Left cardiac atrium (tissue), 4 donors: ENCODE measurements at regions not wholly inside any gene's neighbourhood (a gene's known extent, or its start where the extent isn't known, plus 50 kb on each side); places are given as distances from the start of the nearest gene placed in this dataset.
"Not testable (repeated sequence)": the region's sequence is repeated elsewhere in the genome, so short reads cannot be mapped to it uniquely, and the experiment has no call there.

Experiments
- ATAC-seq, 2 donors: fragments of 200-7000 bp; cut with Tn5 transposase; one replicate each; pipeline ENCODE4 v1.9.1; 2020; ENCODE audit warnings: mild to moderate bottlenecking in 2 of 2, moderate library complexity in 2 of 2
- DNase-seq: peaks from one replicate; pipeline ENCODE4 v3.0.0-alpha.2; 2020
- intact Hi-C, 2 donors: fragments of 100-400 bp; cut with DNase I; formaldehyde crosslinking; loops; one replicate each; pipeline versions ENCODE4 v1.14.1 to v1.15.1; 2022 to 2023
- donor health status: DM: no; HTN: yes; CAD: no.
- donor health status: DM: no; HTN: yes; CAD: no; lungs with severe emphysema.
- donor health status: DM: yes; HTN: yes; CAD: no.
- donor health status: Dilated cardiomyopathy.

DNA sequence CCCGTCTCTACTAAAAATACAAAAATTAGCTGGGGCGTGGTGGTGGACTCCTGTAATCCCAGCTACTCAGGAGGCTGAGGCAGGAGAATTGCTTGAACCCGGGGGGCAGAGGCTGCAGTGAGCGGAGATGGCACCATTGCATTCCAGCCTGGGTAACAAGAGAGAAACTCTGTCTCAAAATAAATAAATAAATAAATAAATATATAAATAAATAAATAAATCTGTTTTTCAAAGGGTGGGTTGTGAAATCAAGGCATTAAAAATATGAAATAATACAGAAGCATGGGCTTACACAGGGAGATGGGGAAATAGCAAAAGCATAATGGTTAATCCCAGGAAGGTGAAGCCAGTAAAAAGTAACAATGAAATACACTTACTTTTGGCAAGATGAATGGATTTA, 93.9 kb downstream of the LYZL2 start:
- ATAC-seq: no peak
- no peak for DNase-seq
- intact Hi-C loops: loop anchor here in 1 of 2 donors (2.0 kb wide), 2 partner anchors 121 to 143 kb away; no protein-coding TSS in a partner anchor

DNA sequence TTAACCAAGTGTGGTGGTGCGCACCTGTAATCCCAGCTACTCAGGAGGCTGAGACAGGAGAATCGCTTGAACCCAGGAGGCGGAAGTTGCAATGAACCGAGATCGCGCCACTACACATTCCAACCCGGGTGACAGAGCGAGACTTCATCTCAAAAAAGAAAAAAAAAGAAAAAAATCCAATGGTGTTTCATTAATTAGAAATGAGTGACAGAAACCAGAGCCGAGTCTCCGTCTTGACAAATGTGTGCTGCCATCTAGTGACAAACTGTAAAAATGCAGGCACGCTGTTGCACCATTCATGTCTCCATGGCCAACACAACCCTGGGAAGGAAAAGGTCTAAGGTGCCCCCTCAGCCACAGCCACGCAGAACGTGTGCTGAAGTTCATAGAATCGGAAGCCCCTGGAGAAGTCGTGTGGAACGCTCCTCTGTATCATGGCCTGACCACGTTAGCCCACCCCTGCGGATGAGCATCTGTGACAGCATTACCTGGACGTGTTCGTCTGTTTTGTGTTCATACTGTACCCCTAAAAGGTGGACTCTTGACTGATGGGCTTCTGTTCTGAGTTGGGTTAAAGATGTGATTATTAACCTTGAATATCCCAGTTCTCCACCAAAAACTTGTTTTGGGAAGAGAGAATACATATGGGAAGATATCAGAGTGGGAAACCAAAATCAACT, 94.9 kb downstream of the LYZL2 start:
- peak; percentile 65 to 68 for ATAC-seq

DNA sequence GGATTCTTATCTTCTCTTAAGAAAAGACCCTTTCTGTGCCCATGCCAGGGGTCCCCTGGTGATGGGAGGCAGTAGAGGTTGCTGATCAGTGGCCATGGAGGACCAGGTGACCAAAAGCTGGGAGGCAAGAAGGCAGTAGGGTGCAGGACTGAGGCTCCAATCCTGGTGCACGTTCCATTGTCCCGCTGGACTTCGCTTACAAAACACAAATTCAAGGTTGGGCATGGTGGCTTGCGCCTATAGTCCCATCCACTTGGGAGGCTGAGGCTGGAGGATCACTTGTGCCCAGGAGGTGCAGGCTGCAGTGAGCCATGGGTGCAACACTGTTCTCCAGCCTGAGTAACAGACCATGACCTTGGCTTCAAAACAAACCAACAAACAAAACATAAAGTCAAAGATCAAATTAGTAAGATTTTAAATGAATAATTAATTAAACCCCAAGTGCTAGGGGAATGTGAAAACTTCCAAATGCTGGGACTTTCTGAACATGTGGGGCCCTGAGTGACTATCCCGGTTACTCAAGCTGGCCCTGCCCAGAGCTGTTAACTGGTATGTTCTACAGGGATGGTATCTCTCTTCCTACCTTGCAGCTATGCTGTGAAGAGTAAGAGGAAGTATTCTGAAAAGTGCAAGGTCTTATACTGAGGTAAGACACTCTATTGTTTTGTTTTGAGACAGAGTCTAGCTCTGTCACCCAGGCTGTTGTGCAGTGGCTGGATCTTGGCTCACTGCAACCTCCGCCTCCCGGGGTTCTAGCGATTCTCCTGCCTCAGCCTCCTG, 97.6 kb downstream of the LYZL2 start:
- intact Hi-C loops: loop anchor here in 1 of 2 donors (5.0 kb wide), 1 partner anchor 120 kb away; no protein-coding TSS in a partner anchor
- DNase-seq (no peak), ATAC-seq (no peak)

More for the DNA sequence above, 94.9 kb downstream of the LYZL2 start:
- DNase-seq: peak; percentile 67
- intact Hi-C loops: loop anchor here (2.0 to 5.0 kb wide), 3 partner anchors 120 to 142 kb away; no protein-coding TSS in a partner anchor

DNA sequence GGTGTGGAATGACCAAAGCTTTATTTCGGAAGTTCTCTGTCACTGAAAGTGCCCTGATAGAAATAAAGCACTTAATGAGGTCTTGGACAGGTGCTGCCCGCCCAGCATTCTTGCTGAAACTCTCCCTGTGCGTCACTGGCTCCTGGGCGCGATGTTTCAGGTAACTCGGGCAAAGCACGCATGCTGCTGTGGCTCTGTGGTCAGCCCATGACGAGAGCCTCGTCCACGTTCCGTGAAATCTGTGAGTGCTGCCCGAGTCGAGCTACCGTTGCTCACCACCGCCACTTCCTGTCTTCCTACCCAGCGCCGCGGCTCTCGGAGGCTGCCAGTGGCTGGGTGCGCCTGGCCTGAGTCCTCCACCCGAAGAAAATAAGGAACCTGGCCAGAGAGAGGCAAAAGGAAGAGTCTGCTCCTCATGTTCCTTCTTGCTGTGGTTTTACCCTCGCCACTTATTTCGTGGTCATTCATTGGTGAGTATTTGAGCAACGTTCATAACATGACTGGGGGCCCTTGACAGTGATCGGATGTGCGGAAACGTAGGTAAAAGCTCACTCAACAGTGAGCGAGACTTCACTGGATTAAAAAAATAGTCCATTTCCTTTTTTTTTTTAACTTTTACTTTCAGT, 95.5 kb downstream of the MAP3K8 start:
- peak; percentile 63 for DNase-seq
- ATAC-seq: peak; percentile 74 to 86
- intact Hi-C loops: no loop called here

DNA sequence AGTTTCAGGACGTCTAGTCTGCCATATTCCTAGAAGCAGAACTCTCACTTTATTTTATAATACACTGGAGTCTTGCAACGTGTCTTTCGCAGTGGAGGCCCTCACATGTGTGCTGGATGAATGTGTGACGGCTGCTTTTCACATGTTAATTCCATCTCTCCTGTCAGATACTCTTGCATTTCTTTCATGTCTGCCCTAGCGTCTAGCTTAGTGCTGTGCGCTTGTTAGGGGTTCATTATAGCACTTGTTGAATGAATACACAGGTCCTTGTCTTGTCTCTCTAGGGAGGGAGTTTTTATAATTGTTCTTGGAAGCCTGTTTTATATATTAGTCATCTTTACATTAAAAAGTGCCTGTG, 94.4 kb downstream of the MAP3K8 start:
- intact Hi-C loops: no loop called here
- ATAC-seq (no peak), DNase-seq (no peak)

DNA sequence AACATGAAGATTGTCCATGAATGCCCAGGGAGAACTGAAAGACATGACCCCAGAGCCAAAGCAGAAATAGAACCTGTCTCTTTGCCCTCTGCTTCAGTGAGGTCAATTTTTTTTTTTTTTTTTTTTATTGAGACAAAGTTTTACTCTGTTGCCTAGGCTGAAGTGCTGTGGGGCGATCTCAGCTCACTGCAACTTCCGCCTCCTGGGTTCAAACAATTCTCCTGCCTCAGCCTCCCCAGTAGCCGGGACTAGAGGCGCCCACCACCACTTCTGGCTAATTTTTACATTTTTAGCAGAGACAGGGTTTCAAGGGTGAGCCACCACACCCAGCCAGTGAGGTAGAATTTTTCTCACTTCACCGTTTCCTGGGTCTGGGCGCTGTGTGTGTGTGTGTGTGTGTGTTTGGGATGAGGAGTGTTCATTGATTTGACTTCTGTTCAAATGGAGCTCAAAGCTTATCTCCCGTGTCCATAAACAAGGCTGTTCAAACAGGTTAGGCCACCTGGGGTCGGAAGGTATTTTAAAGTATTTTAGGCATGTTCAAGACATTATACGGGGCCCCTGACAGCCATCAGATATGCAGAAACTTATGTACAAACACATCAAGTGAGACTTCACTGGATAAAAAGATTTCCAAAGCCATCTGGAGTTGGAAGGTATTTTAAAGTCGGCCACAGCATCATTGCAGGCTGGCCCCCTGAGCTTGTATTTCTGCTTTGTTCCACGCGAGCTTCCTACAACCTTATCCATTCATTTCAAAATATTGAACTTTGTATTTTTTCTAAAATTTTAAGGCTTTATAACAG, 93.8 kb downstream of the MAP3K8 start:
- ATAC-seq (no peak), DNase-seq (no peak)
- intact Hi-C loops: no loop called here

DNA sequence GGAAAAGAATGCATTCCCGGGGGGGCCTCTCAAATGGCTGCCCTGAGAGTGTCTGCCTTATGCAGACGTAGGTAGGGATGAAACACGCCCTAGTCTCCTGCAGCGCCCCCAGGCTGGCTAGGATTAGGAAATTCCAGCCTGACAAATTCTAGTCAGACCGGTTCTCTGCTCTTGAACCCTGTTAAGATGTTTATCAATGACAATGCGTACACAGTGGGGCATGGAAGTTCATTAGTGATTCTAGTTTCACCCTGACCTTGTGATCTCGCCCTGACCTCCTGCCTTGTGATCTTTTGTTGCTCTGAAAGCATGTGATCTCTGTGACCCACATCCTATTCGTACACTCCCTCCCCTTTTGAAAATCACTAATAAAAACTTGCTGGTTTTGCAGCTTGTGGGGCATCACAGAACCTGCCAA, 88.7 kb downstream of the MAP3K8 start:
- intact Hi-C loops, DNase-seq, ATAC-seq: not testable (repeated sequence)

DNA sequence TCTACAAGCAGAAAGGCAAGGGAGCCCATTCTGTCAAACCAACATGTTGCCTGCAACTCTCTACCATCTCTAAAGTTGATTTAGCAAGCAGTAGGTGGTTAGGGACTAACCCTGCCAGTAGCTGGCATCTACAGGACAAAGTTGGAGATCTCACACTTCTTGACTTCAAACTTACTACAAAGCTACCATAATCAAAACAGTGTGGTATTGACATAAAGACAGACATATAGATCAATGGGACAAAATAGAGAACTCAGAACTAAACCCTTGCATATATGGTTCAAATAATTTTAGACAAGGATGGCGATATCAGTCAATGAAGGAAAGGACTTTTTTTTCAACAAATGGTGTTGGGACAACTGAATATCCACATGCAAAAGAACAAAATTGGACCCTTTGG, 84.9 kb downstream of the MAP3K8 start:
- no peak for DNase-seq
- ATAC-seq: no peak
- intact Hi-C loops: no loop called here
